ENCODE measurements at regions not wholly inside any gene's neighbourhood (a gene's known extent, or its start where the extent isn't known, plus 50 kb on each side); places are given as distances from the start of the nearest gene placed in this dataset.

DNA sequence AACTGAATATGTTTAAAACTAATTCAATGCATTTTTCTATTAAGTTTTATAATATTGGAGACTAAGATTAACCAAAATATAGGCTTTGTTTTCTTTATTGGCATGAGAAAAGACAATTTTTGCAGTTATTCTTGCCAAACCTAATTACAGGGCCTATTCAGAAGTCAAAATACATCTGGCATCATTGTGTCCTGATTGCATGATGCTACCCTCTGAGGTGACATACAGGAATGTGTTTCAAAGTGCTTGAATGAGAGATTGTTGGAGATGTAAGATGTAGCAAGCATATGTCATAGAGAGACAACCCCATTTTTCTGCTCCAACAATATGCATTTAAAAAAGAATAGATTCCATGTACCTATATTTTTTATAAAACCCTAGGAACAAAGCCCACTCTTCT is 1036.4 kb downstream of the PCDH18 start:
- H3K4me1 ChIP-seq, result no peaks in the 10 kb centered on the region
- H3K9ac ChIP-seq, result no peak overlapping the region
- no peaks in the 10 kb centered on the region for H3K9me3 ChIP-seq (ENCODE audit: low read depth)
- no peak overlapping the region for H3K27ac ChIP-seq
- no peaks in the 10 kb centered on the region for H3K27me3 ChIP-seq
- Mint-ChIP-seq H3K27ac (no peak overlapping the region), H3K36me3 (no peaks in the 10 kb centered on the region), H3K27me3 (ENCODE audit: insufficient read depth, low read depth) (peaks cover 2% of the 10 kb centered on the region), H3K4me1 (no peaks in the 10 kb centered on the region), H3K4me3 (no peak overlapping the region), H3K9me3 (no peaks in the 10 kb centered on the region)
- no peak for TF ChIP-seq EZH2 (IDR thresholded peaks at IDR 0.05)
- TF ChIP-seq, protein P1, sequence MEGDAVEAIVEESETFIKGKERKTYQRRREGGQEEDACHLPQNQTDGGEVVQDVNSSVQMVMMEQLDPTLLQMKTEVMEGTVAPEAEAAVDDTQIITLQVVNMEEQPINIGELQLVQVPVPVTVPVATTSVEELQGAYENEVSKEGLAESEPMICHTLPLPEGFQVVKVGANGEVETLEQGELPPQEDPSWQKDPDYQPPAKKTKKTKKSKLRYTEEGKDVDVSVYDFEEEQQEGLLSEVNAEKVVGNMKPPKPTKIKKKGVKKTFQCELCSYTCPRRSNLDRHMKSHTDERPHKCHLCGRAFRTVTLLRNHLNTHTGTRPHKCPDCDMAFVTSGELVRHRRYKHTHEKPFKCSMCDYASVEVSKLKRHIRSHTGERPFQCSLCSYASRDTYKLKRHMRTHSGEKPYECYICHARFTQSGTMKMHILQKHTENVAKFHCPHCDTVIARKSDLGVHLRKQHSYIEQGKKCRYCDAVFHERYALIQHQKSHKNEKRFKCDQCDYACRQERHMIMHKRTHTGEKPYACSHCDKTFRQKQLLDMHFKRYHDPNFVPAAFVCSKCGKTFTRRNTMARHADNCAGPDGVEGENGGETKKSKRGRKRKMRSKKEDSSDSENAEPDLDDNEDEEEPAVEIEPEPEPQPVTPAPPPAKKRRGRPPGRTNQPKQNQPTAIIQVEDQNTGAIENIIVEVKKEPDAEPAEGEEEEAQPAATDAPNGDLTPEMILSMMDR (IDR thresholded peaks at IDR 0.05), result no peak
- no peak for TF ChIP-seq EZH2phosphoT487 (IDR thresholded peaks at IDR 0.05)
- no peak overlapping the region for H2AFZ ChIP-seq (replicated peaks)
- H4K20me1 ChIP-seq (ENCODE audit: low read depth), result no peaks in the 10 kb centered on the region
- H3F3A ChIP-seq (ENCODE audit: low read depth), result no peaks in the 10 kb centered on the region
- no peaks in the 10 kb centered on the region for H3K36me3 ChIP-seq
- no peaks in the 10 kb centered on the region for H3K79me2 ChIP-seq (ENCODE audit: low read depth)
- no peak overlapping the region for H3K4me3 ChIP-seq
- no peak for DNase-seq (ENCODE audit: low spot score)
- no peak overlapping the region for H3K4me2 ChIP-seq

DNA sequence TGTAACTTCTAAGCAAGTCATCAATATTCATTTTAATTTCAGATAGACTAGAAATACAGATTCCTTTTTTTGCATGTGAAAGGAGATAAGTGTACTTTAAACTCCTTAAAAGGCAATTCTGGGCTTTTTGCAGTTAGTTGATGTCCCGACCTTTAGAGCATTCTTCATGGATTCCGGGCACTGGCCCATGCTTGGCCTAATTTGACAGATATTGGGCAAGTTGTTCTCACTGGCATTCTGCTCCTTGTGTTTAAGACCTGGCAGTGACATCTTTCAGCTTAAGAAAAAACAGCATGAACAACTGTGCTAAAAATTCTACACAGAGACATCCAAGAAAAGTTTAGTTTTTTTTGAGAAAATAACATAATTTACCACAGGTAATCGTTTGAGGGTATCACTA is 1037.2 kb downstream of the PCDH18 start:
- Histone ChIP-seq H3K4me2 (no peak overlapping the region), H2AFZ (replicated peaks) (no peak overlapping the region)

DNA sequence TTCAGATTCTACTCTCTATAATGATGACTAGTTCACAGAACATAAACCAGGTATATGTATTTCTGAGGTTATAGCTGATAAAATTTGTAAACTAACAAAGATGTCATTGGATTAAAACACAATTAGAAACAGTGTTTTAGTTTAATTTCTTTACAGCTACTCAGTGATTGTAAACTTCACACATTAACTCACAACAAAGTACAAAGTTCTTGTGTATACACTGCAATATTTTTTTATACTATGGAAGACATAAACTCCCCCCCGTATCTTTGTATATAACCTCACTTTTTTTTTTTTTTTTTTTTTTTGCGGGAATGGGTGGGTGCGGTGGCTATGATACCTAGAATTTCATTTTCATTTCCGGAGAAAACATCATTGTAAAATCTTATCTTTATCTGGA is 1043.2 kb downstream of the PCDH18 start:
- H3K79me2 ChIP-seq (ENCODE audit: low read depth), result no peaks in the 10 kb centered on the region
- no peak overlapping the region for H3K4me3 ChIP-seq
- H3K27ac Mint-ChIP-seq, result no peak overlapping the region
- no peak overlapping the region for H3K4me3 Mint-ChIP-seq
- no peaks in the 10 kb centered on the region for H3K36me3 Mint-ChIP-seq
- H3K4me1 ChIP-seq, result no peaks in the 10 kb centered on the region
- TF ChIP-seq EZH2 (IDR thresholded peaks at IDR 0.05), result no peak
- no peak for DNase-seq (ENCODE audit: low spot score)
- H3K4me1 Mint-ChIP-seq, result no peaks in the 10 kb centered on the region
- no peaks in the 10 kb centered on the region for H4K20me1 ChIP-seq (ENCODE audit: low read depth)
- H3K36me3 ChIP-seq, result no peaks in the 10 kb centered on the region
- no peaks in the 10 kb centered on the region for H3F3A ChIP-seq (ENCODE audit: low read depth)
- no peaks in the 10 kb centered on the region for H3K9me3 ChIP-seq (ENCODE audit: low read depth)
- H3K9ac ChIP-seq, result no peak overlapping the region
- no peaks in the 10 kb centered on the region for H3K27me3 Mint-ChIP-seq (ENCODE audit: insufficient read depth, low read depth)
- no peaks in the 10 kb centered on the region for H3K9me3 Mint-ChIP-seq
- no peak overlapping the region for H3K27ac ChIP-seq
- H2AFZ ChIP-seq (replicated peaks), result no peak overlapping the region
- H3K4me2 ChIP-seq, result no peak overlapping the region
- no peaks in the 10 kb centered on the region for H3K27me3 ChIP-seq

More for the DNA sequence above, 1037.2 kb downstream of the PCDH18 start:
- Histone ChIP-seq H3F3A (ENCODE audit: low read depth) (no peaks in the 10 kb centered on the region), H3K9me3 (ENCODE audit: low read depth) (no peaks in the 10 kb centered on the region), H3K27me3 (no peaks in the 10 kb centered on the region), H3K27ac (no peak overlapping the region), H3K9ac (no peak overlapping the region), H3K4me3 (no peak overlapping the region), H3K79me2 (ENCODE audit: low read depth) (no peaks in the 10 kb centered on the region), H3K4me1 (no peaks in the 10 kb centered on the region), H3K36me3 (no peaks in the 10 kb centered on the region), H4K20me1 (ENCODE audit: low read depth) (no peaks in the 10 kb centered on the region)
- H3K27me3 Mint-ChIP-seq (ENCODE audit: insufficient read depth, low read depth), result peaks cover 2% of the 10 kb centered on the region
- H3K9me3 Mint-ChIP-seq, result no peaks in the 10 kb centered on the region
- H3K27ac Mint-ChIP-seq, result no peak overlapping the region
- H3K4me1 Mint-ChIP-seq, result no peaks in the 10 kb centered on the region
- no peaks in the 10 kb centered on the region for H3K36me3 Mint-ChIP-seq
- no peak overlapping the region for H3K4me3 Mint-ChIP-seq
- no peak for TF ChIP-seq EZH2phosphoT487 (IDR thresholded peaks at IDR 0.05)
- TF ChIP-seq EZH2 (IDR thresholded peaks at IDR 0.05), result no peak
- TF ChIP-seq, protein P1 (IDR thresholded peaks at IDR 0.05), result no peak
- DNase-seq (ENCODE audit: low spot score), result peak; percentile 3

DNA sequence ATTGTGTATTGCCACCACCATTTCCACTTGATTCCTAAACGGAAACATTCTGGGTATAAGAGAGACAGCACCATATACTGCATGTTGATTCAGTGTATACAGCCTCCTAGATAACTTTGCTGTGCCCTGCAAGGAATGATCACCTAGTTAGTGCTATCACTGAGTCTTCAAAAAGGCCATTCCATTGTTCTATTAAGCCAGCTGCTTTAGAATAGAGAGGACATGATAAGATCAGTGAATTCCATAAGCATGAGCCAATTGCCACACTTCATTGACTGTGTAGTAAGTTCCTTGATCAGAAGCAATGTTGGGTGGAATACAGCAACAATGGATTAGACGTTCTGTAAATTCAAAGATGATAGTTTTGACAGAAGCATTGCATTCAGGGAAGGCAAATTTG is 1047.3 kb downstream of the PCDH18 start:
- no peaks in the 10 kb centered on the region for H3K4me1 Mint-ChIP-seq
- no peak overlapping the region for H3K4me3 ChIP-seq

More for the DNA sequence above, 1047.3 kb downstream of the PCDH18 start:
- TF ChIP-seq, protein P1 (IDR thresholded peaks at IDR 0.05), result no peak
- no peak for TF ChIP-seq EZH2phosphoT487 (IDR thresholded peaks at IDR 0.05)
- TF ChIP-seq EZH2 (IDR thresholded peaks at IDR 0.05), result no peak
- no peaks in the 10 kb centered on the region for H3K36me3 ChIP-seq
- H3K36me3 Mint-ChIP-seq, result no peaks in the 10 kb centered on the region
- no peaks in the 10 kb centered on the region for H3F3A ChIP-seq (ENCODE audit: low read depth)
- H3K4me2 ChIP-seq, result no peak overlapping the region
- no peak overlapping the region for H3K27ac Mint-ChIP-seq
- no peak overlapping the region for H3K27ac ChIP-seq
- no peak overlapping the region for H3K9ac ChIP-seq
- H3K9me3 Mint-ChIP-seq, result no peaks in the 10 kb centered on the region
- H3K4me3 Mint-ChIP-seq, result no peak overlapping the region
- H3K79me2 ChIP-seq (ENCODE audit: low read depth), result no peaks in the 10 kb centered on the region
- no peaks in the 10 kb centered on the region for H3K9me3 ChIP-seq (ENCODE audit: low read depth)
- H2AFZ ChIP-seq (replicated peaks), result no peak overlapping the region
- no peaks in the 10 kb centered on the region for H4K20me1 ChIP-seq (ENCODE audit: low read depth)
- H3K27me3 ChIP-seq, result no peaks in the 10 kb centered on the region
- no peaks in the 10 kb centered on the region for H3K4me1 ChIP-seq
- H3K27me3 Mint-ChIP-seq (ENCODE audit: insufficient read depth, low read depth), result no peaks in the 10 kb centered on the region
- no peak for DNase-seq (ENCODE audit: low spot score)
